Mesothelial cell of epicardium (in vitro differentiated cells): ENCODE measurements at regions not wholly inside any gene's neighbourhood (a gene's known extent, or its start where the extent isn't known, plus 50 kb on each side); places are given as distances from the start of the nearest gene placed in this dataset.

ENCODE experiments used
- DNase-seq, 2 experiments: peaks; one replicate each; pipeline ENCODE4 v3.0.0; 2021; ENCODE audit warnings: low spot score in 2 of 2; ENCODE audit not compliant: unreplicated experiment in 2 of 2
- H3K27ac Mint-ChIP-seq: 2 replicates; pipeline ENCODE4 v1.8.0; 2021; ENCODE audit warnings: mixed read lengths
- H3K27me3 Mint-ChIP-seq: 2 replicates; pipeline ENCODE4 v1.8.0; 2021; ENCODE audit warnings: low read depth, mixed read lengths
- H3K36me3 Mint-ChIP-seq: 2 replicates; pipeline ENCODE4 v1.8.0; 2021; ENCODE audit warnings: mixed read lengths
- H3K4me1 Mint-ChIP-seq: 2 replicates; pipeline ENCODE4 v1.8.0; 2021; ENCODE audit warnings: mixed read lengths
- H3K4me3 Mint-ChIP-seq: 2 replicates; pipeline ENCODE4 v1.8.0; 2021; ENCODE audit warnings: mild to moderate bottlenecking, moderate library complexity, mixed read lengths
- H3K9me3 Mint-ChIP-seq: 2 replicates; pipeline ENCODE4 v1.8.0; 2021; ENCODE audit warnings: mixed read lengths
- CTCF ChIP-seq: fragments of 200-600 bp; sonication (generic); IDR thresholded peaks from one replicate; pipeline ENCODE4 v1.5.0; 2021; ENCODE audit warnings: antibody characterized with exemption; ENCODE audit not compliant: unreplicated experiment

GRCh38 chr18:66159451-66159850 is 408.6 kb downstream of the CDH7 start:
- no peaks in the 10 kb centered on the region for H3K4me1 Mint-ChIP-seq
- DNase-seq, result no peak
- H3K4me3 Mint-ChIP-seq, result no peak overlapping the region
- no peak overlapping the region for H3K27ac Mint-ChIP-seq
- H3K27me3 Mint-ChIP-seq, result no peaks in the 10 kb centered on the region
- no peak for TF ChIP-seq CTCF
- H3K9me3 Mint-ChIP-seq, result no peaks in the 10 kb centered on the region
- H3K36me3 Mint-ChIP-seq, result no peaks in the 10 kb centered on the region

GRCh38 chr18:66156946-66157687 is 406.3 kb downstream of the CDH7 start:
- Mint-ChIP-seq H3K27ac (no peak overlapping the region), H3K9me3 (no peaks in the 10 kb centered on the region), H3K36me3 (no peaks in the 10 kb centered on the region), H3K27me3 (no peaks in the 10 kb centered on the region), H3K4me3 (no peak overlapping the region), H3K4me1 (no peaks in the 10 kb centered on the region)
- no peak for TF ChIP-seq CTCF
- no peak for DNase-seq

- H3K4me3 Mint-ChIP-seq, result no peak overlapping the region
- H3K4me1 Mint-ChIP-seq, result no peaks in the 10 kb centered on the region
- no peak for DNase-seq
- no peaks in the 10 kb centered on the region for H3K27me3 Mint-ChIP-seq
- no peak for TF ChIP-seq CTCF
- peaks cover 8% of the 10 kb centered on the region for H3K9me3 Mint-ChIP-seq
- H3K36me3 Mint-ChIP-seq, result no peaks in the 10 kb centered on the region
- no peak overlapping the region for H3K27ac Mint-ChIP-seq
Observed at GRCh38 chr18:66150650-66151049, 399.8 kb downstream of the CDH7 start.

- H3K4me3 Mint-ChIP-seq, result no peak overlapping the region
- no peak overlapping the region for H3K27ac Mint-ChIP-seq
- peaks cover 8% of the 10 kb centered on the region for H3K9me3 Mint-ChIP-seq
- H3K27me3 Mint-ChIP-seq, result no peaks in the 10 kb centered on the region
- TF ChIP-seq CTCF, result no peak
- no peaks in the 10 kb centered on the region for H3K4me1 Mint-ChIP-seq
- no peak for DNase-seq
- H3K36me3 Mint-ChIP-seq, result no peaks in the 10 kb centered on the region
Observed at GRCh38 chr18:66143029-66143428, 392.2 kb downstream of the CDH7 start.

- H3K36me3 Mint-ChIP-seq, result no peaks in the 10 kb centered on the region
- no peak overlapping the region for H3K4me3 Mint-ChIP-seq
- H3K27me3 Mint-ChIP-seq, result no peaks in the 10 kb centered on the region
- no peaks in the 10 kb centered on the region for H3K9me3 Mint-ChIP-seq
- no peak for TF ChIP-seq CTCF
- H3K4me1 Mint-ChIP-seq, result no peaks in the 10 kb centered on the region
- DNase-seq, result no peak
- H3K27ac Mint-ChIP-seq, result no peak overlapping the region
Observed at GRCh38 chr18:66141716-66142115, 390.9 kb downstream of the CDH7 start.
